SIG-M5 (cell line): ENCODE measurements at regions not wholly inside any gene's neighbourhood (a gene's known extent, or its start where the extent isn't known, plus 50 kb on each side); places are given as distances from the start of the nearest gene placed in this dataset.
"Not testable (repeated sequence)": the region's sequence is repeated elsewhere in the genome, so short reads cannot be mapped to it uniquely, and the experiment has no call there.

Source experiments
- DNase-seq: peaks from one replicate; lab custom pipeline; 2025; lab: John Stamatoyannopoulos, UW

GRCh38 chr2:111620281-111620680 is 263.7 kb downstream of the ANAPC1 start:
- no peak for DNase-seq

GRCh38 chr2:111622859-111623258 is 261.1 kb downstream of the ANAPC1 start:
- DNase-seq = no peak

- no peak for DNase-seq
Observed at GRCh38 chr2:111623380-111623779, 260.6 kb downstream of the ANAPC1 start.

GRCh38 chr2:111624411-111625156 is 259.4 kb downstream of the ANAPC1 start:
- DNase-seq = peak; percentile 82

GRCh38 chr2:111625157-111625537 is 258.8 kb downstream of the ANAPC1 start:
- not testable (repeated sequence) for DNase-seq

GRCh38 chr2:111626037-111626864 is 257.7 kb downstream of the ANAPC1 start:
- DNase-seq = no peak

- DNase-seq = no peak
Observed at GRCh38 chr2:111626865-111627163, 257.2 kb downstream of the ANAPC1 start.

- DNase-seq = no peak
Observed at GRCh38 chr2:111627256-111627655, 256.7 kb downstream of the ANAPC1 start.

- DNase-seq = no peak
Observed at GRCh38 chr2:111628221-111628620, 255.8 kb downstream of the ANAPC1 start.

GRCh38 chr2:111629983-111630382 is 254.0 kb downstream of the ANAPC1 start:
- no peak for DNase-seq

GRCh38 chr2:111632661-111633060 is 251.3 kb downstream of the ANAPC1 start:
- DNase-seq = no peak

GRCh38 chr2:111633189-111633588 is 250.8 kb downstream of the ANAPC1 start:
- DNase-seq = no peak

- no peak for DNase-seq
Observed at GRCh38 chr2:111633643-111634042, 250.3 kb downstream of the ANAPC1 start.

- no peak for DNase-seq
Observed at GRCh38 chr2:111634050-111634794, 249.8 kb downstream of the ANAPC1 start.

- DNase-seq = no peak
Observed at GRCh38 chr2:111634995-111635538, 248.9 kb downstream of the ANAPC1 start.

- no peak for DNase-seq
Observed at GRCh38 chr2:111636905-111637304, 247.1 kb downstream of the ANAPC1 start.

- DNase-seq = no peak
Observed at GRCh38 chr2:111638274-111638877, 245.6 kb downstream of the ANAPC1 start.

GRCh38 chr2:111640480-111640879 is 243.5 kb downstream of the ANAPC1 start:
- no peak for DNase-seq

- DNase-seq = no peak
Observed at GRCh38 chr2:111642586-111643327, 241.2 kb downstream of the ANAPC1 start.

GRCh38 chr2:111643759-111644158 is 240.2 kb downstream of the ANAPC1 start:
- DNase-seq = no peak

GRCh38 chr2:111647359-111647758 is 236.6 kb downstream of the ANAPC1 start:
- DNase-seq = no peak
